GM21576 (cell line): ENCODE measurements at regions not wholly inside any gene's neighbourhood (a gene's known extent, or its start where the extent isn't known, plus 50 kb on each side); places are given as distances from the start of the nearest gene placed in this dataset.
"Not testable (repeated sequence)": the region's sequence is repeated elsewhere in the genome, so short reads cannot be mapped to it uniquely, and the experiment has no call there.

Experiments used
- ATAC-seq: cut with Tn5 transposase; IDR thresholded peaks from one replicate; pipeline ENCODE4 v1.9.1; 2021; ENCODE audit warnings: mild to moderate bottlenecking, moderate library complexity; ENCODE audit not compliant: unreplicated experiment

GRCh38 chr6:68077661-68078060, 557.4 kb upstream of the ADGRB3 start:
- ATAC-seq: no peak

GRCh38 chr6:68071740-68072139, 563.3 kb upstream of the ADGRB3 start:
- ATAC-seq: no peak

- no peak for ATAC-seq
Measured at GRCh38 chr6:68069921-68070710, 565.0 kb upstream of the ADGRB3 start.

GRCh38 chr6:68059899-68060298, 575.2 kb upstream of the ADGRB3 start:
- ATAC-seq: no peak

GRCh38 chr6:68059261-68059660, 575.8 kb upstream of the ADGRB3 start:
- ATAC-seq: no peak

GRCh38 chr6:68056596-68056995, 578.5 kb upstream of the ADGRB3 start:
- not testable (repeated sequence) for ATAC-seq

- no peak for ATAC-seq
Measured at GRCh38 chr6:68054756-68055155, 580.3 kb upstream of the ADGRB3 start.

- no peak for ATAC-seq
Measured at GRCh38 chr6:68053805-68054373, 581.2 kb upstream of the ADGRB3 start.

- no peak for ATAC-seq
Measured at GRCh38 chr6:68052234-68052633, 582.8 kb upstream of the ADGRB3 start.

- ATAC-seq: no peak
Measured at GRCh38 chr6:68049562-68049961, 585.5 kb upstream of the ADGRB3 start.

- no peak for ATAC-seq
Measured at GRCh38 chr6:68046756-68047155, 588.3 kb upstream of the ADGRB3 start.

- ATAC-seq: no peak
Measured at GRCh38 chr6:68046302-68046701, 588.8 kb upstream of the ADGRB3 start.

- no peak for ATAC-seq
Measured at GRCh38 chr6:68045193-68045592, 589.9 kb upstream of the ADGRB3 start.

- ATAC-seq: no peak
Measured at GRCh38 chr6:68044264-68044663, 590.8 kb upstream of the ADGRB3 start.

- no peak for ATAC-seq
Measured at GRCh38 chr6:68043122-68043398, 592.0 kb upstream of the ADGRB3 start.

- ATAC-seq: no peak
Measured at GRCh38 chr6:68042339-68043121, 592.6 kb upstream of the ADGRB3 start.

GRCh38 chr6:68040780-68041179, 594.3 kb upstream of the ADGRB3 start:
- no peak for ATAC-seq

- ATAC-seq: no peak
Measured at GRCh38 chr6:68040312-68040778, 594.7 kb upstream of the ADGRB3 start.

- ATAC-seq: no peak
Measured at GRCh38 chr6:68039641-68040311, 595.3 kb upstream of the ADGRB3 start.

- no peak for ATAC-seq
Measured at GRCh38 chr6:68038815-68039408, 596.2 kb upstream of the ADGRB3 start.

GRCh38 chr6:68032217-68032616, 602.9 kb upstream of the ADGRB3 start:
- ATAC-seq: no peak
